HG03571 (cell line): ENCODE measurements at regions not wholly inside any gene's neighbourhood (a gene's known extent, or its start where the extent isn't known, plus 50 kb on each side); places are given as distances from the start of the nearest gene placed in this dataset.

ENCODE experiments used
- ATAC-seq: cut with Tn5 transposase; IDR thresholded peaks from one replicate; pipeline ENCODE4 v1.9.1; 2021; ENCODE audit not compliant: unreplicated experiment

- ATAC-seq, result no peak
These were observed 205.5 kb upstream of the FOXF1 start for GRCh38 chr16:86304868-86305267.

GRCh38 chr16:86305440-86305839 lies 204.9 kb upstream of the FOXF1 start:
- no peak for ATAC-seq

- ATAC-seq, result no peak
These were observed 204.2 kb upstream of the FOXF1 start for GRCh38 chr16:86306011-86306644.

- no peak for ATAC-seq
These were observed 203.4 kb upstream of the FOXF1 start for GRCh38 chr16:86306811-86307513.

- ATAC-seq, result no peak
These were observed 202.8 kb upstream of the FOXF1 start for GRCh38 chr16:86307514-86307903.

DNA sequence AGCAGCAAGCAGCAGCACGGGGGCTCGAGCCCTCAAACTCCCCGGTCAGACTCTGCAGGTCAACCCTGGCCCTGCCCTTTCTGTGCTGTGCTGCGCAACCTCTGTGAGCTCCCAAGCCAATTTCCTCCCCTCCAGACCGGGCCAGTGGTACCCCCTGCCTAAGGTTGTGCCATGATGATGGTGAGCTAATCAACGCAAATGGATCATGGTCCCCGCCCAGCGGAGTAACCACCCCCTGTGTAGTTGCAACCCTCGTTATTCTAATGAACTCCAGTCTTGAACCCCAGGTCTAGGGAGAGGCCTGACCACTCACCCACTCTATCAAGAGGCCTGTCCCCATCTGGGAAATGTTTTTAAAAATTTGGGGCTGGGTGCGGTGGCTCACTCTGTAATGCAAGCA lies 201.8 kb upstream of the FOXF1 start:
- no peak for ATAC-seq

DNA sequence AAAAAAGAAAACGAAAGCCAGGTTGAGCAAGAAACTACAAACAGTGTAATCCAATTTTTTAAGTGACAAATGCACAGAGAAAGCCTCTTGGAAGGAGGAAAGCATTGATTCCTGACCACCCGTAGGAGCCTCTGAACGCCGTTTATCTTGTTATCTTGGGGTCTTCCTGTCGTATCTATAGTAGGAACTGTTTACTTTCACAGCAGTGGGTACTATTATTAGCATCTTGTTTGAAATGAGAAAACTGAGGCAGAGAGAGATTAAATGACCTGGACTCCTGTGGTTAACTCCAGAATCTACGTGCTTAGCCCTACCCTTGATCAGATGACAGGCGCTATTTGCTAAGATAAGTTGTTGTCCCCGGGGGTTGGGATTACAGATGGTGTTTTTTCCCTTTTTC lies 196.7 kb upstream of the FOXF1 start:
- no peak for ATAC-seq

- ATAC-seq, result no peak
These were observed 195.8 kb upstream of the FOXF1 start for GRCh38 chr16:86314402-86315025.

DNA sequence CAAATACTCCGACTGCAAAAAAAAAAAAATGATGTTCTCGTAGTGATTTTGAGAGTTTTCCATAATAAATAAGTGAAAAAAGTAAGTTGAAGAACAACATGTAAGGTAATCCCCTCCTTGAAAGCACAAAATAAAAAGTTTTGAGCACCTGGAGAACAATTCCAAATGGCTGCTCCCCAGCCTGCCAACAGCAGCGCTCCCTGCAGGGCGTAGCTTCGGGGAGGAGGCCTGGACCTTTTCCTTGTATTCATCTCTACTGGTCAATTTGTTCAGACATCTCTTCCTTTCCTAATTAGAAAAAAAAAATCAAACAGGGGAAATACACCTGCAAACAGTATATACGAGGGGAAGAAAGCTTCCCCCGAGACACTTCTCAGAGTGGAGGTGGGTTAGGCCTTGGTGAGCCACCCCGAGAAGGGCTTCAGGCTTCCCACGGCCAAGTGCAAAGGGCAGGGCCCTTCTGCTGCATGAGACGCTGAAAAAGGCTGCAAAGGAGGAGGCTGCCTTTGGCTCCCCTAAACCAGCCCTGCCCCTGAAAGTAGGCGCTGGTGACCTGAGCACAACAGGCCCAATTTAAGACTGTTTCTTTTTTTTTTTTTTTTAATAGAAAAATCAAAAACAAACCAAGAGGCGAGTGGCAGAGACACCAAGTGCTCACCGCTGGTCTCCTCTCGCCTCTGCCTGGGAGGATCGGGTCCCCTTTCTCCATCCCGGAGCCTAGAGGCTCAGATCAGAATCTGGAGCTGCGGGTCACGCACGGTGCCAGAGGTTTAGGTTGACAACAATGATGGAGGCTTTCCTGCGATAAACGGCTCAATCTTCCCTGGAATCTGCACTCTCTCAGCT lies 193.1 kb upstream of the FOXF1 start:
- ATAC-seq, result no peak

- ATAC-seq, result no peak
These were observed 192.3 kb upstream of the FOXF1 start for GRCh38 chr16:86317813-86318650.

- ATAC-seq, result no peak
These were observed 190.6 kb upstream of the FOXF1 start for GRCh38 chr16:86319585-86320236.

DNA sequence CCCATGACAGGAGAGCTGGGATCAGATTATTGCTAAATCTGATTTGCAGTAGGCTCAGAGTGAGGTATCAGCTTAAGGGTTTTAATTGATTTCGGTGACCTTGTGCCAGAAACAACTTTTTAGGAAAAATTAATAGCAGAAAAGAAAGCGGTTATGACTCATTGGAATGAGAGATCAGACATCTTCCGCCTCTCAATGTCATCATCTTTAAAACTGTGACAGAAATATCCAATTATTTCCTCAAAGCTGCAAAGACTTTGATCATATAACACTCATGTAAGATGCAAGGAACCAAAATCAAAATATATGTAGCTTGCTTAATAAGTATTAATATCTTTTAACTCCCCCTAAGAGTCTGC lies 190.1 kb upstream of the FOXF1 start:
- ATAC-seq, result no peak

GRCh38 chr16:86321491-86321890 lies 188.8 kb upstream of the FOXF1 start:
- ATAC-seq, result no peak

GRCh38 chr16:86322283-86322682 lies 188.0 kb upstream of the FOXF1 start:
- no peak for ATAC-seq

DNA sequence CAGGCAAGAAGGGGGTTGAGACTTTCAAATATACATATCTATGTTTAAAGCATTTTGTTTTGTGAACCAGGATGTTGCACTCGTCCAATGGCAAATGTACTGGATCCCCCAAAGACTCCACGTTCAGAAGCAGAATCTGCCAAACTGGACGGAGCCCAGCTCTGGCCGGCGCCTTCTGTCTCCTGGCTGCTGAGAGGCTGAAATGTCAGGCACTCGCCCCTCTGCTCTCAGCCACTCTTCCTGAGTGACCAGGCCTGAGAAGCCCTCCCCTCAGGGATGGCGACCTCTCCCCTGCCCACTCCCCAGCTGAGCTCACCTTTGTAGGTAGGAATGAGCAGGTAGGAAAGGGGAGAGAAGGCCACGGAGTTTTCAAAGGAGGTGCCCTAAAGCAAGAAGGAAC lies 187.5 kb upstream of the FOXF1 start:
- ATAC-seq, result no peak

GRCh38 chr16:86324320-86324719 lies 186.0 kb upstream of the FOXF1 start:
- ATAC-seq, result no peak

GRCh38 chr16:86325360-86325759 lies 185.0 kb upstream of the FOXF1 start:
- ATAC-seq, result no peak

DNA sequence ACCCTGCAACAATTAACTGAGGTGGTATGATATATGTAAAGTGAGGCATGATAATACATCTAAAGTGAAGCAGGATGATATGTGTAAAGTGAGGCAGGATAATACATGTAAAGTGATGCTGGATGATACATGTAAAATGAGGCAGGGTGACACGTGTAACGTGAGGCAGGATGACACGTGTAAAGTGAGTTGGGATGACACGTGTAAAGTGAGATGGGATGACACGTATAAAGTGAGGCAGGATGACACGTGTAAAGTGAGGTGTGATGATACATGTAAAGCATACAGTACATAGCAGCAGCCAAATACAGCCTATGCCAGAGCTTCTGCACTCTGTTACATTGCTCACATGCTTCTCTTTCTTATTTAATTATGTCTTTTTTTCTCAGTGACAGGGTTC lies 184.4 kb upstream of the FOXF1 start:
- no peak for ATAC-seq

DNA sequence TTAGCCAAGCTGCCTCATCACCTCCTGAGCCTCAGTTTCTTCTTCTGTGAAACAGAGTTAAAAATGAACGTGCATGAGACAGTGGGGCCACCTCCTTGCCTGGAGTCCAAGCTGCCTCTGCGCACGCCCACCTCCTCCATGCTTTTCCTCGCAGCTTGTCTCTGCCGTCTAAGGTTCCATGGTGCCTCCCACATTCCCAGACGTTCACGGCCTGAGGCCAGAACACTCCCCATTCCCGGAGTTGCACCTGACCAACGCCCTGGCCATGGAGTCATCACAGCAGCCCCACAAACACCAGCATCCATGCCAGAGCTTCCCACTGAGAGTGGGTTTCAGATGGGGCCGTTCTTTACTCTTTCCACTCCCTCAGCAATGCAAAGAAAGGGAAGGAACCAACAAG lies 183.0 kb upstream of the FOXF1 start:
- no peak for ATAC-seq

DNA sequence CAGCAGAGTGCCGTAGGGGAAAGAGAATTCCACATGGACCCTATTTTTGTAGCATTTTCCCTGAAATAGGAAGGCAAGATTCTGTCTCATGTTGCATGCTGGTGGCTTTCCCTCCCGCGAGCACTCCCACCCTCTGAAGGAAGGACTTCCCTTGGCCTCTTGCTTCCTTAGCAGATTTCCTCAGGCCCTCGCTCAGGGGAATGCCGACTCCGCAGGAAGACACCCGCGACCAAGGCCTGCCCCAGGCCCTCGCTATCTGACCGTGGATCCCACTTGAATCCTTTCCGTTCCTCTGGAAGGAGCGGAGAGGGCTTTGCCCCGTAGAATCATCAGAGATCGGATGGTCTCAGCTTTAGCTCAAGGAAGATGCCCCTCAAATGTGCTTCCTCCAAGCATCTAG lies 179.4 kb upstream of the FOXF1 start:
- no peak for ATAC-seq
